ENCODE measurements at regions not wholly inside any gene's neighbourhood (a gene's known extent, or its start where the extent isn't known, plus 50 kb on each side); places are given as distances from the start of the nearest gene placed in this dataset.

DNA sequence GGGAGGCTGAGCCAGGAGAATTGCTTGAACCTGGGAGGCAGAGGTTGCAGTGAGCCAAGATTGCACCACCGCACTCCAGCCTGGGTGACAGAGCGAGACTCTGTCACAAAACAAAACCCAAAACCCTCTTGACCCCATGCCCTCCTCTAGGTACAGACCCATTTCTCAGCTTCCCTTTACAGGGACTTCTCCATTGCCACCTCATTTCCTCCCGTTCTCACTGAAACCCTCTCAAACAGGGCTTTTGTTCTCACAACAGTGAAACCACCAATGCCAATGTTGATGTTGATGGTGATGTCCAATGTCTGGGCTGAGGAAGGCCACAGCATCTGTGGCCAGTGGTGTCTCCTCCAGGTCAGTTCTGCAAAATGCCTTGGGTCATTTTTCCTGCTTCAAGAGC is 69.0 kb upstream of the ZCCHC2 start:
- Mint-ChIP-seq H3K9me3 (no peaks in the 10 kb centered on the region), H3K27ac (no peak overlapping the region), H3K4me1 (peaks cover 21% of the 10 kb centered on the region), H3K36me3 (ENCODE audit: low read depth) (no peaks in the 10 kb centered on the region), H3K4me3 (no peak overlapping the region), H3K27me3 (ENCODE audit: insufficient read depth) (no peaks in the 10 kb centered on the region)
- H3K27ac ChIP-seq (ENCODE audit: low read depth, low read length) = no peak overlapping the region
- WGBS, 2 experiments (ENCODE audit: insufficient coverage in 1 of 2, insufficient read length in 1 of 2) = 93 to 100% methylated on average over 1 to 3 of the region's 3 CpGs
- no peak overlapping the region for H3K9ac ChIP-seq (ENCODE audit: extremely low read depth, low read length, poor library complexity, severe bottlenecking)
- no peaks in the 10 kb centered on the region for H3K4me1 ChIP-seq (ENCODE audit: control insufficient read depth, insufficient read depth, low read length)
- no peak overlapping the region for H3K4me3 ChIP-seq (ENCODE audit: low read length)
- no peaks in the 10 kb centered on the region for H3K36me3 ChIP-seq (ENCODE audit: control insufficient read depth, insufficient read depth, low read length)
- H3K27me3 ChIP-seq (ENCODE audit: control insufficient read depth, insufficient read depth, low read length, poor library complexity, severe bottlenecking) = no peaks in the 10 kb centered on the region
- H3K9me3 ChIP-seq (ENCODE audit: control insufficient read depth, low read length) = no peaks in the 10 kb centered on the region
- DNase-seq = no peak
- TF ChIP-seq, protein P1, sequence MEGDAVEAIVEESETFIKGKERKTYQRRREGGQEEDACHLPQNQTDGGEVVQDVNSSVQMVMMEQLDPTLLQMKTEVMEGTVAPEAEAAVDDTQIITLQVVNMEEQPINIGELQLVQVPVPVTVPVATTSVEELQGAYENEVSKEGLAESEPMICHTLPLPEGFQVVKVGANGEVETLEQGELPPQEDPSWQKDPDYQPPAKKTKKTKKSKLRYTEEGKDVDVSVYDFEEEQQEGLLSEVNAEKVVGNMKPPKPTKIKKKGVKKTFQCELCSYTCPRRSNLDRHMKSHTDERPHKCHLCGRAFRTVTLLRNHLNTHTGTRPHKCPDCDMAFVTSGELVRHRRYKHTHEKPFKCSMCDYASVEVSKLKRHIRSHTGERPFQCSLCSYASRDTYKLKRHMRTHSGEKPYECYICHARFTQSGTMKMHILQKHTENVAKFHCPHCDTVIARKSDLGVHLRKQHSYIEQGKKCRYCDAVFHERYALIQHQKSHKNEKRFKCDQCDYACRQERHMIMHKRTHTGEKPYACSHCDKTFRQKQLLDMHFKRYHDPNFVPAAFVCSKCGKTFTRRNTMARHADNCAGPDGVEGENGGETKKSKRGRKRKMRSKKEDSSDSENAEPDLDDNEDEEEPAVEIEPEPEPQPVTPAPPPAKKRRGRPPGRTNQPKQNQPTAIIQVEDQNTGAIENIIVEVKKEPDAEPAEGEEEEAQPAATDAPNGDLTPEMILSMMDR (conservative IDR thresholded peaks at IDR 0.05) = no peak

DNA sequence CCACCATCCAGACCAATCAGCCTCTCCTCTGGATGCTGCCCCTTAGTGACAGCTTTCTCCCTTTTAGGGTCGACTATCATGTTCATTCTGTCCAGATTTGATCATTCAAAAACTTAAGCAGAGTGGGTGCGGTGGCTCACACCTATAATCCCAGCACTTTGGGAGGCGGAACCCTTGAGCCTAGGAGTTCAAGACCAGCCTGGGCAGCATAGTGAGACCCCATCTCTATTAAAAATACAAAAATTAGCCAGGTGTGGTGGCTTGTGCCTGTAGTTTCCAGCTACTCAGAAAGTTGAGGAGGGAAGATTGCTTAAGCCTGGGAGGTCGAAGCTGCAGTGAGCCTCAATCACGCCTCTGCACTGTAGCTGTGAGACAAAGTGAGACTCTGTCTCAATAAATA is 68.3 kb upstream of the ZCCHC2 start:
- H3K9ac ChIP-seq (ENCODE audit: extremely low read depth, low read length, poor library complexity, severe bottlenecking) = no peak overlapping the region
- H3K27ac ChIP-seq (ENCODE audit: low read depth, low read length) = no peak overlapping the region
- TF ChIP-seq, protein P1 (conservative IDR thresholded peaks at IDR 0.05) = no peak
- H3K27me3 Mint-ChIP-seq (ENCODE audit: insufficient read depth) = no peaks in the 10 kb centered on the region
- no peak overlapping the region for H3K4me3 Mint-ChIP-seq
- no peak overlapping the region for H3K27ac Mint-ChIP-seq
- no peaks in the 10 kb centered on the region for H3K27me3 ChIP-seq (ENCODE audit: control insufficient read depth, insufficient read depth, low read length, poor library complexity, severe bottlenecking)
- no peak overlapping the region for H3K4me3 ChIP-seq (ENCODE audit: low read length)
- H3K4me1 Mint-ChIP-seq = peaks cover 19% of the 10 kb centered on the region
- H3K36me3 Mint-ChIP-seq (ENCODE audit: low read depth) = no peaks in the 10 kb centered on the region
- H3K9me3 ChIP-seq (ENCODE audit: control insufficient read depth, low read length) = no peaks in the 10 kb centered on the region
- 87 to 95% methylated on average over 4 to 5 of the region's 5 CpGs for WGBS, 2 experiments (ENCODE audit: insufficient coverage in 1 of 2, insufficient read length in 1 of 2)
- H3K36me3 ChIP-seq (ENCODE audit: control insufficient read depth, insufficient read depth, low read length) = no peaks in the 10 kb centered on the region
- no peaks in the 10 kb centered on the region for H3K4me1 ChIP-seq (ENCODE audit: control insufficient read depth, insufficient read depth, low read length)
- no peaks in the 10 kb centered on the region for H3K9me3 Mint-ChIP-seq
- no peak for DNase-seq

DNA sequence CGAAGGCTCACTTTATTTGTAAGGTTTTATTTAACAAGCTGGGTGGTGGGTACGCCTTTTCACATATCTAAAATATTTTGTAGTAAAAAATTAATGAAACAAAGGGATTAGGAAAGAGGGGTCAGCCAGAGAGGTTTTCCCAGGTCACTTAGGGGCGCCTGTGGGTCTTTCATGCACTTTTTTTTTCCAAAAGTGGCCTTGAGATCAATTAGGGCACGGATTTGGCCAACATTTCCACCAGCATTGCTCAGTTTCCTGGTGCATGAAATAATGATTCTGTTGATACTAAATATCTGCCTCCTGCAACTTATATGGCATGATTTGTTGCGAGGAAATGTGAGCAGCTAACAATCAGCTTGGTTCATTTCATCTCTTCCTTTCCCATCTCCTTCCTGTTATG is 67.6 kb upstream of the ZCCHC2 start:
- Mint-ChIP-seq H3K4me3 (no peak overlapping the region), H3K27me3 (ENCODE audit: insufficient read depth) (no peaks in the 10 kb centered on the region), H3K36me3 (ENCODE audit: low read depth) (no peaks in the 10 kb centered on the region), H3K27ac (no peak overlapping the region), H3K9me3 (no peaks in the 10 kb centered on the region), H3K4me1 (peaks cover 12% of the 10 kb centered on the region)
- H3K27me3 ChIP-seq (ENCODE audit: control insufficient read depth, insufficient read depth, low read length, poor library complexity, severe bottlenecking) = no peaks in the 10 kb centered on the region
- no peak overlapping the region for H3K9ac ChIP-seq (ENCODE audit: extremely low read depth, low read length, poor library complexity, severe bottlenecking)
- WGBS, 2 experiments (ENCODE audit: insufficient coverage in 1 of 2, insufficient read length in 1 of 2) = 73 to 90% methylated on average over 2 to 4 of the region's 5 CpGs
- H3K27ac ChIP-seq (ENCODE audit: low read depth, low read length) = no peak overlapping the region
- TF ChIP-seq, protein P1 (conservative IDR thresholded peaks at IDR 0.05) = no peak
- no peak overlapping the region for H3K4me3 ChIP-seq (ENCODE audit: low read length)
- H3K4me1 ChIP-seq (ENCODE audit: control insufficient read depth, insufficient read depth, low read length) = no peaks in the 10 kb centered on the region
- no peaks in the 10 kb centered on the region for H3K36me3 ChIP-seq (ENCODE audit: control insufficient read depth, insufficient read depth, low read length)
- DNase-seq = no peak
- no peaks in the 10 kb centered on the region for H3K9me3 ChIP-seq (ENCODE audit: control insufficient read depth, low read length)

All from endodermal cell (in vitro differentiated cells).